ENCODE measurements at regions not wholly inside any gene's neighbourhood (a gene's known extent, or its start where the extent isn't known, plus 50 kb on each side); places are given as distances from the start of the nearest gene placed in this dataset.

- DNase-seq (no peak), ATAC-seq (no peak)
- no peak overlapping the region for H3K27ac Mint-ChIP-seq
- H3K27me3 Mint-ChIP-seq = no peaks in the 10 kb centered on the region
- no peaks in the 10 kb centered on the region for H3K9me3 Mint-ChIP-seq (ENCODE audit: low read depth)
- no peaks in the 10 kb centered on the region for H3K4me1 Mint-ChIP-seq
- no peaks in the 10 kb centered on the region for H3K36me3 Mint-ChIP-seq
- H3K4me3 Mint-ChIP-seq = no peak overlapping the region
- CTCF ChIA-PET = no interaction called here
Measured at GRCh38 chr6:77403424-77403823, 59.9 kb downstream of the HTR1B start.

GRCh38 chr6:77401231-77401630 is 62.1 kb downstream of the HTR1B start:
- H3K27me3 Mint-ChIP-seq = no peaks in the 10 kb centered on the region
- DNase-seq = no peak
- H3K4me1 Mint-ChIP-seq = no peaks in the 10 kb centered on the region
- ATAC-seq = no peak
- no peak overlapping the region for H3K4me3 Mint-ChIP-seq
- no peak overlapping the region for H3K27ac Mint-ChIP-seq
- no peaks in the 10 kb centered on the region for H3K36me3 Mint-ChIP-seq
- CTCF ChIA-PET = no interaction called here
- H3K9me3 Mint-ChIP-seq (ENCODE audit: low read depth) = no peaks in the 10 kb centered on the region

- CTCF ChIA-PET = no interaction called here
- H3K36me3 Mint-ChIP-seq = no peaks in the 10 kb centered on the region
- no peaks in the 10 kb centered on the region for H3K9me3 Mint-ChIP-seq (ENCODE audit: low read depth)
- H3K27me3 Mint-ChIP-seq = no peaks in the 10 kb centered on the region
- no peak overlapping the region for H3K4me3 Mint-ChIP-seq
- DNase-seq (no peak), ATAC-seq (no peak)
- H3K4me1 Mint-ChIP-seq = no peaks in the 10 kb centered on the region
- no peak overlapping the region for H3K27ac Mint-ChIP-seq
Measured at GRCh38 chr6:77397561-77397960, 65.7 kb downstream of the HTR1B start.

GRCh38 chr6:77389402-77389801 is 73.9 kb downstream of the HTR1B start:
- ATAC-seq = no peak

GRCh38 chr6:77383026-77383425 is 80.3 kb downstream of the HTR1B start:
- Mint-ChIP-seq H3K9me3 (ENCODE audit: low read depth) (peaks cover 3% of the 10 kb centered on the region), H3K27me3 (no peaks in the 10 kb centered on the region), H3K4me1 (no peaks in the 10 kb centered on the region), H3K27ac (no peak overlapping the region), H3K36me3 (no peaks in the 10 kb centered on the region), H3K4me3 (no peak overlapping the region)
- DNase-seq (no peak), ATAC-seq (no peak)
- CTCF ChIA-PET = no interaction called here

More at GRCh38 chr6:77389402-77389801, 73.9 kb downstream of the HTR1B start:
- DNase-seq = no peak
- peaks cover 3% of the 10 kb centered on the region for H3K9me3 Mint-ChIP-seq (ENCODE audit: low read depth)
- H3K27me3 Mint-ChIP-seq = no peaks in the 10 kb centered on the region
- CTCF ChIA-PET = no interaction called here
- no peak overlapping the region for H3K4me3 Mint-ChIP-seq
- no peak overlapping the region for H3K27ac Mint-ChIP-seq
- no peaks in the 10 kb centered on the region for H3K4me1 Mint-ChIP-seq
- no peaks in the 10 kb centered on the region for H3K36me3 Mint-ChIP-seq

GRCh38 chr6:77373955-77374354 is 89.3 kb downstream of the HTR1B start:
- Mint-ChIP-seq H3K27ac (no peak overlapping the region), H3K9me3 (ENCODE audit: low read depth) (peaks cover 2% of the 10 kb centered on the region), H3K4me3 (no peak overlapping the region), H3K36me3 (no peaks in the 10 kb centered on the region), H3K27me3 (no peaks in the 10 kb centered on the region), H3K4me1 (no peaks in the 10 kb centered on the region)
- ATAC-seq = no peak
- CTCF ChIA-PET = no interaction called here
- no peak for DNase-seq

GRCh38 chr6:77371748-77372147 is 91.5 kb downstream of the HTR1B start:
- no peak for ATAC-seq
- Mint-ChIP-seq H3K9me3 (ENCODE audit: low read depth) (peaks cover 2% of the 10 kb centered on the region), H3K27ac (no peak overlapping the region), H3K4me1 (no peaks in the 10 kb centered on the region), H3K4me3 (no peak overlapping the region), H3K36me3 (no peaks in the 10 kb centered on the region), H3K27me3 (no peaks in the 10 kb centered on the region)
- no peak for DNase-seq
- CTCF ChIA-PET = no interaction called here

- DNase-seq = no peak
- Mint-ChIP-seq H3K36me3 (no peaks in the 10 kb centered on the region), H3K4me1 (no peaks in the 10 kb centered on the region), H3K4me3 (no peak overlapping the region), H3K27me3 (no peaks in the 10 kb centered on the region), H3K9me3 (ENCODE audit: low read depth) (peaks cover 2% of the 10 kb centered on the region), H3K27ac (no peak overlapping the region)
- CTCF ChIA-PET = no interaction called here
- ATAC-seq = no peak
Measured at GRCh38 chr6:77368660-77369313, 94.5 kb downstream of the HTR1B start.

- no peak for DNase-seq
- no peaks in the 10 kb centered on the region for H3K27me3 Mint-ChIP-seq
- peaks cover 2% of the 10 kb centered on the region for H3K9me3 Mint-ChIP-seq (ENCODE audit: low read depth)
- ATAC-seq = no peak
- H3K4me3 Mint-ChIP-seq = no peak overlapping the region
- no peaks in the 10 kb centered on the region for H3K4me1 Mint-ChIP-seq
- no peaks in the 10 kb centered on the region for H3K36me3 Mint-ChIP-seq
- CTCF ChIA-PET = no interaction called here
- H3K27ac Mint-ChIP-seq = no peak overlapping the region
Measured at GRCh38 chr6:77366798-77367197, 96.5 kb downstream of the HTR1B start.

GRCh38 chr6:77363702-77364101 is 99.6 kb downstream of the HTR1B start:
- no peak overlapping the region for H3K27ac Mint-ChIP-seq
- no peak for DNase-seq
- no peaks in the 10 kb centered on the region for H3K36me3 Mint-ChIP-seq
- no peaks in the 10 kb centered on the region for H3K9me3 Mint-ChIP-seq (ENCODE audit: low read depth)
- no peaks in the 10 kb centered on the region for H3K27me3 Mint-ChIP-seq
- no peak overlapping the region for H3K4me3 Mint-ChIP-seq
- H3K4me1 Mint-ChIP-seq = peaks cover 2% of the 10 kb centered on the region
- CTCF ChIA-PET = no interaction called here
- no peak for ATAC-seq

GRCh38 chr6:77362055-77362454 is 101.2 kb downstream of the HTR1B start:
- Mint-ChIP-seq H3K27me3 (no peaks in the 10 kb centered on the region), H3K9me3 (ENCODE audit: low read depth) (no peaks in the 10 kb centered on the region)
- ATAC-seq = no peak

GRCh38 chr6:77361018-77361417 is 102.3 kb downstream of the HTR1B start:
- Mint-ChIP-seq H3K4me1 (peaks cover 2% of the 10 kb centered on the region), H3K27ac (no peak overlapping the region), H3K27me3 (no peaks in the 10 kb centered on the region)

More at GRCh38 chr6:77362055-77362454, 101.2 kb downstream of the HTR1B start:
- H3K4me3 Mint-ChIP-seq = no peak overlapping the region
- no peak overlapping the region for H3K27ac Mint-ChIP-seq
- no peaks in the 10 kb centered on the region for H3K36me3 Mint-ChIP-seq
- H3K4me1 Mint-ChIP-seq = peaks cover 2% of the 10 kb centered on the region
- CTCF ChIA-PET = no interaction called here
- DNase-seq = no peak

GRCh38 chr6:77356821-77357220 is 106.5 kb downstream of the HTR1B start:
- no peaks in the 10 kb centered on the region for H3K36me3 Mint-ChIP-seq
- no peak overlapping the region for H3K4me3 Mint-ChIP-seq
- CTCF ChIA-PET = no interaction called here
- H3K27me3 Mint-ChIP-seq = no peaks in the 10 kb centered on the region
- DNase-seq (no peak), ATAC-seq (no peak)
- H3K9me3 Mint-ChIP-seq (ENCODE audit: low read depth) = no peaks in the 10 kb centered on the region
- peaks cover 2% of the 10 kb centered on the region for H3K4me1 Mint-ChIP-seq
- no peak overlapping the region for H3K27ac Mint-ChIP-seq

More at GRCh38 chr6:77361018-77361417, 102.3 kb downstream of the HTR1B start:
- ATAC-seq = no peak
- H3K4me3 Mint-ChIP-seq = no peak overlapping the region
- no peaks in the 10 kb centered on the region for H3K36me3 Mint-ChIP-seq
- DNase-seq = no peak
- CTCF ChIA-PET = no interaction called here
- no peaks in the 10 kb centered on the region for H3K9me3 Mint-ChIP-seq (ENCODE audit: low read depth)

GRCh38 chr6:77354581-77354980 is 108.7 kb downstream of the HTR1B start:
- ATAC-seq (no peak), DNase-seq (no peak)
- Mint-ChIP-seq H3K4me1 (no peaks in the 10 kb centered on the region), H3K4me3 (no peak overlapping the region), H3K27ac (no peak overlapping the region), H3K9me3 (ENCODE audit: low read depth) (peaks cover 2% of the 10 kb centered on the region), H3K27me3 (no peaks in the 10 kb centered on the region), H3K36me3 (no peaks in the 10 kb centered on the region)
- CTCF ChIA-PET = no interaction called here

- peaks cover 2% of the 10 kb centered on the region for H3K9me3 Mint-ChIP-seq (ENCODE audit: low read depth)
Measured at GRCh38 chr6:77353129-77353528, 110.2 kb downstream of the HTR1B start.

More at GRCh38 chr6:77353129-77353528, 110.2 kb downstream of the HTR1B start:
- Mint-ChIP-seq H3K27ac (no peak overlapping the region), H3K27me3 (no peaks in the 10 kb centered on the region), H3K4me1 (no peaks in the 10 kb centered on the region), H3K4me3 (no peak overlapping the region), H3K36me3 (no peaks in the 10 kb centered on the region)
- DNase-seq (no peak), ATAC-seq (no peak)
- CTCF ChIA-PET = no interaction called here

Measured in activated CD8-positive, alpha-beta memory T cell treated with anti-CD3 and anti-CD28 coated beads, Interleukin-2, amount 10 ng/mL, durations not matched to agents 7 days and 5 days (primary cell).